Liver (tissue), 8 donors: ENCODE measurements at regions not wholly inside any gene's neighbourhood (a gene's known extent, or its start where the extent isn't known, plus 50 kb on each side); places are given as distances from the start of the nearest gene placed in this dataset.
"Not testable (repeated sequence)": the region's sequence is repeated elsewhere in the genome, so short reads cannot be mapped to it uniquely, and the experiment has no call there.

Experiments
- DNase-seq: peaks from one replicate; pipeline ENCODE4 v3.0.0-alpha.2; 2017; ENCODE audit warnings: low spot score
- H3K27ac ChIP-seq, 2 donors: one replicate each; pipeline ENCODE4 v1.7.0; 2013; ENCODE audit warnings: inconsistent platforms in 2 of 2, low read length in 2 of 2, control low read depth in 1 of 2, low read depth in 1 of 2, mild to moderate bottlenecking in 1 of 2
- H3K27me3 ChIP-seq, 4 donors: one replicate each; pipeline versions ENCODE4 v1.6.1 to v1.7.0; 2013; ENCODE audit warnings: low read length in 3 of 4, inconsistent platforms in 1 of 4, mild to moderate bottlenecking in 1 of 4, moderate library complexity in 1 of 4; ENCODE audit not compliant: control insufficient read depth in 4 of 4, insufficient read depth in 4 of 4
- H3K36me3 ChIP-seq, 4 donors: one replicate each; pipeline versions ENCODE4 v1.6.1 to v1.7.0; 2013; ENCODE audit warnings: low read length in 3 of 4, mild to moderate bottlenecking in 3 of 4, low read depth in 1 of 4, moderate library complexity in 1 of 4; ENCODE audit not compliant: control insufficient read depth in 4 of 4, insufficient read depth in 3 of 4
- H3K4me1 ChIP-seq, 4 donors: one replicate each; pipeline versions ENCODE4 v1.6.1 to v1.7.0; 2013; ENCODE audit warnings: low read length in 3 of 4, mild to moderate bottlenecking in 3 of 4, moderate library complexity in 1 of 4; ENCODE audit not compliant: control insufficient read depth in 4 of 4, insufficient read depth in 4 of 4
- H3K4me3 ChIP-seq, 3 donors: one replicate each; pipeline versions ENCODE4 v1.6.1 to v1.7.0; 2013; ENCODE audit warnings: low read length in 3 of 3, control low read depth in 1 of 3, low read depth in 1 of 3, mild to moderate bottlenecking in 1 of 3
- H3K9ac ChIP-seq, 2 donors: one replicate each; pipeline ENCODE4 v1.7.0; 2013; ENCODE audit warnings: low read length in 2 of 2, mild to moderate bottlenecking in 2 of 2, moderate library complexity in 2 of 2, control low read depth in 1 of 2, low read depth in 1 of 2
- H3K9me3 ChIP-seq, 4 donors: one replicate each; pipeline versions ENCODE4 v1.6.1 to v1.7.0; 2013; ENCODE audit warnings: low read length in 3 of 4; ENCODE audit not compliant: control insufficient read depth in 4 of 4
- FOXA2 ChIP-seq: IDR thresholded peaks from 2 replicates; pipeline ENCODE4 v1.6.1; 2016; ENCODE audit warnings: antibody characterized with exemption
- HNF4A ChIP-seq, 2 donors: conservative IDR thresholded peaks; 2 replicates each; pipeline ENCODE4 v1.6.1; 2016; ENCODE audit warnings: antibody characterized with exemption in 2 of 2, mild to moderate bottlenecking in 2 of 2
- HNF4G ChIP-seq: IDR thresholded peaks from 2 replicates; pipeline ENCODE4 v1.6.1; 2016; ENCODE audit warnings: antibody characterized with exemption
- JUND ChIP-seq, 2 donors: IDR thresholded peaks; 2 replicates each; pipeline ENCODE4 v1.6.1; 2016; ENCODE audit warnings: antibody characterized with exemption in 2 of 2
- NR2F2 ChIP-seq: IDR thresholded peaks from 2 replicates; pipeline ENCODE4 v1.6.1; 2016; ENCODE audit warnings: antibody characterized with exemption
- RAD21 ChIP-seq, 2 donors: IDR thresholded peaks; 2 replicates each; pipeline ENCODE4 v1.6.1; 2016; ENCODE audit warnings: antibody characterized with exemption in 2 of 2, mild to moderate bottlenecking in 2 of 2
- RXRA ChIP-seq, 2 donors: IDR thresholded peaks; 2 replicates each; pipeline ENCODE4 v1.6.1; 2017 to 2018; ENCODE audit warnings: antibody characterized with exemption in 2 of 2, mild to moderate bottlenecking in 1 of 2
- SP1 ChIP-seq: IDR thresholded peaks from 2 replicates; pipeline ENCODE4 v1.6.1; 2018; ENCODE audit warnings: antibody characterized with exemption, mild to moderate bottlenecking
- TAF1 ChIP-seq: conservative IDR thresholded peaks from 2 replicates; pipeline ENCODE4 v1.6.1; 2016; ENCODE audit warnings: antibody characterized with exemption, mild to moderate bottlenecking
- WGBS: extraction: QIAGEN DNeasy Blood & Tissue Kit; methylation state at CpG from one replicate; pipeline ENCODE4 v1.1.7; 2013; 5-methylcytosine and 5-hydroxymethylcytosine counted together
- TF ChIP-seq, protein P1 (sequence below): IDR thresholded peaks from 2 replicates; pipeline ENCODE4 v1.6.1; 2016; ENCODE audit warnings: antibody characterized with exemption
- TF ChIP-seq, protein P2 (sequence below): fragments of 150-350 bp; IDR thresholded peaks from 2 replicates; pipeline ENCODE4 v1.5.1; 2017; ENCODE audit warnings: improper control_type of control experiment, low read depth, low read length; ENCODE audit not compliant: missing input control
- TF ChIP-seq, protein P3 (sequence below): IDR thresholded peaks from 2 replicates; pipeline ENCODE4 v1.6.1; 2016; ENCODE audit warnings: antibody characterized with exemption, mild to moderate bottlenecking
- donor health status: healthy.
- donor health status: healthy.
- donor health status: healthy.
- donor health status: healthy.
- donor health status: healthy.

DNA sequence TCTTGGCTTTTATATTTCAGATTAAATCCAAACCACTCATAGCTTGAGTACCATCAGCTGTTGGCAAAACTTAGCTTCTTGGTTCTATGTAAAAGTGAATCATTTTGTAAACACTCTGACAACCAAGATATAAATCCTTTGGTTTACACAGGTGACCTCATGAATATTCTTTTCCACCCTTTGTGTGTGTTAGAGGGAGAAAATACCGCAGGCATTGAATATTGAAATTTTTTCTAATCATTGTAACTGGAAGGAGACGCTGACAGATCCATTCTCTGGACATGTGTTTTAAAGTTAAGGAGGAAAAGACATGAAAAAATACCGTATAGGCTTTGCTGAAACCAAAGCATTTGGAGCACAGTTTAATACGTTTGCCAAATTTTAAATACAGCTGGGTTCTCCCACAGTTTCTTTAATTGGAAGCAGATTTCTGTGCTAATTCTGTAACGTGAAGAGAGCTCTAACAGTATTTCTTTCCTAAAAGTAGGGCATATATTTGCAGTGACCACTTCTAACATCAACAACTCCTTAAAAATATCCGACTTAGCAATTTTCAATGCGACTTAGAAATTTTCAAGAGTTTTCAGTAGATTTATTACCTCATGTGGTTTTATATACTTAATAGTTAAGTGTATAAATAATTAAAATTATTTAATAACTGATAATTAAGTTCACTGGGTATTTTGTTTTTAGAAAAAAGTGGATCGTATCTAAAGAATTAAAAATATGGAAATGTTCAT is 388.2 kb downstream of the USP25 start (continued):
- TF ChIP-seq RXRA (IDR thresholded peaks at IDR 0.05): no peak
- TF ChIP-seq HNF4A (conservative IDR thresholded peaks at IDR 0.05): no peak
- no peak for TF ChIP-seq JUND (IDR thresholded peaks at IDR 0.05)

DNA sequence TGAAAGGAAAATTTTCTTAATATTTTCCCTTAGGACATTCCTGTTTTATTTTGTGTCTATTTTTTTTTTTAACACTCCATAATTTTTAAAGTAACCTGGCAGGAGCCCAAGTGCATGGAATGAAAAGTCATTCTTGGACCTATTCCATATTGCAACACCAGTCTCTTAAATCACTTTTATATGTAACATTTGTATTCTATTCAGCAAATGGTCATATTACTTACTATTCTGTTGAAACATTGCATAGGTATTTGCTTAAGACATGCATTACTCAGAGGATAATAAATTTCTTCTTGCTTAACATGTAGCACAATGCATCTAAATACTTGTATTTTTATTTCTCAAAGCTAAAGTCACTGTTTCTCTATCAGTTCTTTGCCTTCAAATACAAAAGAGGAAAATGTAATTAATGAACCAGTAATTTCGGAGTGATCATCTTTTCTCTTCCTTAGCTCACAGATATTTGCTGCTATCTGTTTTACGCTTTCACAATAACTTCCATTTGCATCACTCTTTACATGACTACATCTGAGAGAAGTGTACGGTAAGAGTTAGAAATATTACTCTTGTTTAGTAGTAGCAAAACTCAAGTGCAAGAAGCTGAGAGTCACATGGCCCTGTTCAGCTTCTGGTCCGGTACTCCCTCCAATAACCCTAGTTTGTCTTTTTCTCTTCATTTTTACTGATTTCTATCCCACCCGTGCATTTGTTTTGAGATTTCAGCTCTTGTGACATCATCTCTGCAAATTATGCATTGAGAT is 394.8 kb downstream of the USP25 start:
- H3K27ac ChIP-seq: no peak overlapping the region
- peaks cover 0 to 5% (median 0%) of the 10 kb centered on the region in 4 donors for H3K9me3 ChIP-seq
- no peak overlapping the region for H3K4me3 ChIP-seq
- no peak overlapping the region for H3K9ac ChIP-seq
- H3K27me3 ChIP-seq: no peaks in the 10 kb centered on the region
- DNase-seq: no peak
- 92% methylated on average over 5 of the region's 5 CpGs for WGBS
- H3K36me3 ChIP-seq: no peaks in the 10 kb centered on the region
- no peak for TF ChIP-seq RAD21 (IDR thresholded peaks at IDR 0.05)
- no peak for TF ChIP-seq JUND (IDR thresholded peaks at IDR 0.05)
- TF ChIP-seq, protein P1, sequence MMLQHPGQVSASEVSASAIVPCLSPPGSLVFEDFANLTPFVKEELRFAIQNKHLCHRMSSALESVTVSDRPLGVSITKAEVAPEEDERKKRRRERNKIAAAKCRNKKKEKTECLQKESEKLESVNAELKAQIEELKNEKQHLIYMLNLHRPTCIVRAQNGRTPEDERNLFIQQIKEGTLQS: no peak
- TF ChIP-seq, protein P2, sequence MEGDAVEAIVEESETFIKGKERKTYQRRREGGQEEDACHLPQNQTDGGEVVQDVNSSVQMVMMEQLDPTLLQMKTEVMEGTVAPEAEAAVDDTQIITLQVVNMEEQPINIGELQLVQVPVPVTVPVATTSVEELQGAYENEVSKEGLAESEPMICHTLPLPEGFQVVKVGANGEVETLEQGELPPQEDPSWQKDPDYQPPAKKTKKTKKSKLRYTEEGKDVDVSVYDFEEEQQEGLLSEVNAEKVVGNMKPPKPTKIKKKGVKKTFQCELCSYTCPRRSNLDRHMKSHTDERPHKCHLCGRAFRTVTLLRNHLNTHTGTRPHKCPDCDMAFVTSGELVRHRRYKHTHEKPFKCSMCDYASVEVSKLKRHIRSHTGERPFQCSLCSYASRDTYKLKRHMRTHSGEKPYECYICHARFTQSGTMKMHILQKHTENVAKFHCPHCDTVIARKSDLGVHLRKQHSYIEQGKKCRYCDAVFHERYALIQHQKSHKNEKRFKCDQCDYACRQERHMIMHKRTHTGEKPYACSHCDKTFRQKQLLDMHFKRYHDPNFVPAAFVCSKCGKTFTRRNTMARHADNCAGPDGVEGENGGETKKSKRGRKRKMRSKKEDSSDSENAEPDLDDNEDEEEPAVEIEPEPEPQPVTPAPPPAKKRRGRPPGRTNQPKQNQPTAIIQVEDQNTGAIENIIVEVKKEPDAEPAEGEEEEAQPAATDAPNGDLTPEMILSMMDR: no peak
- no peak for TF ChIP-seq HNF4G
- TF ChIP-seq, protein P3, sequence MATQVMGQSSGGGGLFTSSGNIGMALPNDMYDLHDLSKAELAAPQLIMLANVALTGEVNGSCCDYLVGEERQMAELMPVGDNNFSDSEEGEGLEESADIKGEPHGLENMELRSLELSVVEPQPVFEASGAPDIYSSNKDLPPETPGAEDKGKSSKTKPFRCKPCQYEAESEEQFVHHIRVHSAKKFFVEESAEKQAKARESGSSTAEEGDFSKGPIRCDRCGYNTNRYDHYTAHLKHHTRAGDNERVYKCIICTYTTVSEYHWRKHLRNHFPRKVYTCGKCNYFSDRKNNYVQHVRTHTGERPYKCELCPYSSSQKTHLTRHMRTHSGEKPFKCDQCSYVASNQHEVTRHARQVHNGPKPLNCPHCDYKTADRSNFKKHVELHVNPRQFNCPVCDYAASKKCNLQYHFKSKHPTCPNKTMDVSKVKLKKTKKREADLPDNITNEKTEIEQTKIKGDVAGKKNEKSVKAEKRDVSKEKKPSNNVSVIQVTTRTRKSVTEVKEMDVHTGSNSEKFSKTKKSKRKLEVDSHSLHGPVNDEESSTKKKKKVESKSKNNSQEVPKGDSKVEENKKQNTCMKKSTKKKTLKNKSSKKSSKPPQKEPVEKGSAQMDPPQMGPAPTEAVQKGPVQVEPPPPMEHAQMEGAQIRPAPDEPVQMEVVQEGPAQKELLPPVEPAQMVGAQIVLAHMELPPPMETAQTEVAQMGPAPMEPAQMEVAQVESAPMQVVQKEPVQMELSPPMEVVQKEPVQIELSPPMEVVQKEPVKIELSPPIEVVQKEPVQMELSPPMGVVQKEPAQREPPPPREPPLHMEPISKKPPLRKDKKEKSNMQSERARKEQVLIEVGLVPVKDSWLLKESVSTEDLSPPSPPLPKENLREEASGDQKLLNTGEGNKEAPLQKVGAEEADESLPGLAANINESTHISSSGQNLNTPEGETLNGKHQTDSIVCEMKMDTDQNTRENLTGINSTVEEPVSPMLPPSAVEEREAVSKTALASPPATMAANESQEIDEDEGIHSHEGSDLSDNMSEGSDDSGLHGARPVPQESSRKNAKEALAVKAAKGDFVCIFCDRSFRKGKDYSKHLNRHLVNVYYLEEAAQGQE: no peak
- no peak for TF ChIP-seq NR2F2
- no peak for TF ChIP-seq SP1
- TF ChIP-seq FOXA2: no peak
- no peak for TF ChIP-seq HNF4A (conservative IDR thresholded peaks at IDR 0.05)
- TF ChIP-seq TAF1: no peak
- H3K4me1 ChIP-seq: no peaks in the 10 kb centered on the region

DNA sequence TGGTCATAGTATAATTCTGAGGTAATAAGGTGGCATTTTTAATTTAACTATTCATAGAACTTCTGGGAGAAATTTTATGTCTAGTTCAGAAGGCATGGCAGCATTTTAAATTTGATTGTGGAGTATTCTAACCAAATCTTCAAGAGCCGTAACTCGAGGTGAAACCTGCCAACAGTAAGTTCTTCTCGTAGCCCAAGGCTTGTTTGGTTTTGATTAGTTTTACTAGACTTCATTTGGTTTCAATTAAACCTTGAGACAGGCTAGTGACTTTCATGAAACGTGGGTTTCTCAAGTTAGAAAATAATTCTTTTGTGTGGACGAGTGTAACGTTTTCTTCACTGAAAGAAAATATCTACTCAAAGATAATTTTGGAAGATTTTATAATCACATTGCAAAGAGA is 395.5 kb downstream of the USP25 start:
- TF ChIP-seq, protein P3: no peak
- TF ChIP-seq, protein P2: no peak
- DNase-seq: no peak
- Histone ChIP-seq H3K36me3 (no peaks in the 10 kb centered on the region), H3K9ac (no peak overlapping the region), H3K4me1 (no peaks in the 10 kb centered on the region), H3K9me3 (peaks cover 0 to 5% (median 0%) of the 10 kb centered on the region in 4 donors), H3K27me3 (no peaks in the 10 kb centered on the region), H3K4me3 (no peak overlapping the region), H3K27ac (no peak overlapping the region)
- 91% methylated on average over 6 of the region's 6 CpGs for WGBS

DNA sequence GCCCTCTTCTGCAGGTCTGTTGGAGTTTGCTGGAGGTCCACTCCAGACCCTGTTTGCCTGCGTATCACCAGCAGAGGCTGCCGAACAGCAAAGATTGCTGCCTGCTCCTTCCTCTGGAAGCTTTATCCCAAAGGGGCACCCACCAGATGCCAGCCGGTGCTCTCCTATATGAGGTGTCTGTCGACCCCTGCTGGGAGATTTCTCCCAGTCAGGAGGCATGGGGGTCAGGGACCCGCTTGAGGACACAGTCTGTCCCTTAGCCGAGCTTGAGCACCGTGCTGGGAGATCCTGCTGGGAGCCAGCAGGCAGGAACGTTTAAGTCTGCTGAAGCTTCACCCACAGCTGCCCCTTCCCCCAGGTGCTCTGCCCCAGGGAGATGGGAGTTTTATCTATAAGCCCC is 402.7 kb downstream of the USP25 start:
- H3K27me3 ChIP-seq, DNase-seq, H3K9ac ChIP-seq, H3K9me3 ChIP-seq, H3K27ac ChIP-seq, H3K4me3 ChIP-seq, H3K4me1 ChIP-seq, H3K36me3 ChIP-seq: not testable (repeated sequence)
- 84% methylated on average over 8 of the region's 8 CpGs for WGBS
